ENCODE measurements at regions not wholly inside any gene's neighbourhood (a gene's known extent, or its start where the extent isn't known, plus 50 kb on each side); places are given as distances from the start of the nearest gene placed in this dataset.

DNA sequence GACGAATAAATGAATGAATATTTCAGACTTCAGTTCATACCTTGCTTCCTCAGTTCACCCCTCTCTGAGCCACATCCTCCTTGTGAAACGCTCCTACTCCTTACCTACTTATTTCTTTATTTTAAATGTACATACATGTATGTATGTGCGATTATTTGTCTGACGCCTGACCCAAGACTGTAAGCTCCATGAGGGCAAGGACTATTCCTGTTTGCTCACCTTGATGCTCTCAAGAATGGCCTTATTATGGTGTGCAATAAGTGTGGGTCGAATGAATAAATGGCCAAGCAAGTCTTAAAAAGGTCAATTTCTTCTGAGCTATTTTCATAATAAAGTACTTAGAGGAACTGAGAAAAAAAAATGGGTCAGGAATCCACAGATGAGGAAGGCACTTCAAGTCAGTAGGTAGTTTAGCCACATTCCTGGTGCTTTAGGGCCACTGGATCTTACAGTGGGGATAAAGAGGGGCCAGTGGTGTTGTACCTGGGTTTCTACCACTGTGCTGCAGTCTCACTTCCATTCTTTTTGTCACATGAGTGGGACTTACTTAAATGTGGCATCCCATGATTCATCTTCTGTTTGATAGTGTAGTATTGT lies 74.7 kb downstream of the SDC1 start:
- H3K4me1 ChIP-seq: no peaks in the 10 kb centered on the region
- H3K4me3 ChIP-seq: no peak overlapping the region
- H3K27me3 ChIP-seq: no peaks in the 10 kb centered on the region
- TF ChIP-seq POLR2A (IDR thresholded peaks at IDR 0.05; ENCODE audit: low read depth) (no peak), POLR2AphosphoS5 (IDR thresholded peaks at IDR 0.05) (no peak), EP300 (IDR thresholded peaks at IDR 0.05) (no peak)
- TF ChIP-seq, protein P1, sequence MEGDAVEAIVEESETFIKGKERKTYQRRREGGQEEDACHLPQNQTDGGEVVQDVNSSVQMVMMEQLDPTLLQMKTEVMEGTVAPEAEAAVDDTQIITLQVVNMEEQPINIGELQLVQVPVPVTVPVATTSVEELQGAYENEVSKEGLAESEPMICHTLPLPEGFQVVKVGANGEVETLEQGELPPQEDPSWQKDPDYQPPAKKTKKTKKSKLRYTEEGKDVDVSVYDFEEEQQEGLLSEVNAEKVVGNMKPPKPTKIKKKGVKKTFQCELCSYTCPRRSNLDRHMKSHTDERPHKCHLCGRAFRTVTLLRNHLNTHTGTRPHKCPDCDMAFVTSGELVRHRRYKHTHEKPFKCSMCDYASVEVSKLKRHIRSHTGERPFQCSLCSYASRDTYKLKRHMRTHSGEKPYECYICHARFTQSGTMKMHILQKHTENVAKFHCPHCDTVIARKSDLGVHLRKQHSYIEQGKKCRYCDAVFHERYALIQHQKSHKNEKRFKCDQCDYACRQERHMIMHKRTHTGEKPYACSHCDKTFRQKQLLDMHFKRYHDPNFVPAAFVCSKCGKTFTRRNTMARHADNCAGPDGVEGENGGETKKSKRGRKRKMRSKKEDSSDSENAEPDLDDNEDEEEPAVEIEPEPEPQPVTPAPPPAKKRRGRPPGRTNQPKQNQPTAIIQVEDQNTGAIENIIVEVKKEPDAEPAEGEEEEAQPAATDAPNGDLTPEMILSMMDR (IDR thresholded peaks at IDR 0.05): no peak
- intact Hi-C loops (cut with DNase I): no loop called here
- no peaks in the 10 kb centered on the region for H3K36me3 ChIP-seq
- WGBS: 80% methylated on average over 5 of the region's 5 CpGs
- H3K9me3 ChIP-seq: no peaks in the 10 kb centered on the region
- no peak for DNase-seq (ENCODE audit: extremely low spot score)
- H3K27ac ChIP-seq (replicated peaks in 1 of 4): no peak overlapping the region

DNA sequence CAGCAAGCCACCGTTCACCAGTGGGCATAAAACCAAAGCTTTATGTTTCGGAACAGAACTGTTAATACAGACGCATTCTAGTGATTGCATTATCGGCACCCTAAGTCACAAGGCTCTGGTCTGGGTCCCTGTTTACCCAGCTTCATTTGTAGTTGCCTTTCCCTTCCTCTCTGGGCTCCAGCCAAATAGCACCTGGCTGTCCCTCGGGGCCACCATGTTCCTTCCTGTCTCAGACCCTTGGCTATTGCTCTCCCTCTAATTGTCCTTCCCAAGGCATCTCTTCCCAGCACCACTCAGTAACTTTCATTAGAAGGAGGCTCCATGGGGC lies 75.3 kb downstream of the SDC1 start:
- Histone ChIP-seq H3K36me3 (no peaks in the 10 kb centered on the region), H3K27me3 (no peaks in the 10 kb centered on the region), H3K27ac (replicated peaks in 1 of 4) (no peak overlapping the region), H3K4me3 (no peak overlapping the region), H3K4me1 (no peaks in the 10 kb centered on the region), H3K9me3 (no peaks in the 10 kb centered on the region)
- no peak for TF ChIP-seq POLR2AphosphoS5 (IDR thresholded peaks at IDR 0.05)
- TF ChIP-seq EP300 (IDR thresholded peaks at IDR 0.05): no peak
- TF ChIP-seq POLR2A (IDR thresholded peaks at IDR 0.05; ENCODE audit: low read depth): no peak
- TF ChIP-seq, protein P1 (IDR thresholded peaks at IDR 0.05): no peak
- intact Hi-C loops (cut with DNase I): no loop called here
- no peak for DNase-seq (ENCODE audit: extremely low spot score)
- 87% methylated on average over 5 of the region's 5 CpGs for WGBS

DNA sequence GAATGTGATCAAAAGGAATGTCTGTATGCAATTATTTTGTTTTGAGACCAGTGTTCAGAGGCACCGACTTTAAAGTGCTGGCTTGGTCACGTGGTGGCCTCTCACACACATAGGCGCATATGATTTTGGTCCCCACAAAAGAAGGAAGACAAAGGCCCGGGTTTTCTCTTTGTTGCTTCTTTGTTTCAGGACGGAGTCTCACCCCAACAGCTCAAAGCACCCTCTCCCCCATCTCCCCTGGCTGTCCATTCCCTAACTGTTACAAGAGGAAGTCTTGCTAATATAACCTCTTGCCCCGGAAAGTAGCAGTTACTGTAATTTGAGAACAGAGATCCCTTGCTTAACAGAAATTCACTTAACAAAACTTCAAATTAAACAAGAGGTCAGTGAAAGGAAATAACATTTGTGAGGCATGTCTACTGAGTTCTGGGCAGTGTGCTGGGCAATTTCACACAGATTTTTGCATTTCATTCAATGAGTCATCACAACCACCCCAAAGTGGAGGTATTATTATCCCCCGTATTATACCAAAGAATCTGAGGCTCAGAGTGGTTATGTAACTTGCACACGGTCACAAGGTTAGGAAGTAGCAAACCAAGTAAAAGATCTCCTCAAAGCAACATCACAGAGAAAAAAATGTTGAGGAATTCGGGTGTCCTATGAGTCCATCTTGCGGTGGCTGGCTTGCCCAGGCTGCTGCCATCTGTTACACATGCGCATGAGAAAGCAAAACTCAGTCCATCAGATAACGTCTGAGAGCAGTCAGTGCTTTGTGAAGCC lies 75.8 kb downstream of the SDC1 start:
- no peaks in the 10 kb centered on the region for H3K4me1 ChIP-seq
- no peaks in the 10 kb centered on the region for H3K27me3 ChIP-seq
- no peak overlapping the region for H3K27ac ChIP-seq (replicated peaks in 1 of 4)
- no peaks in the 10 kb centered on the region for H3K9me3 ChIP-seq
- intact Hi-C loops (cut with DNase I): no loop called here
- no peak for TF ChIP-seq POLR2AphosphoS5 (IDR thresholded peaks at IDR 0.05)
- no peak for DNase-seq (ENCODE audit: extremely low spot score)
- no peak overlapping the region for H3K4me3 ChIP-seq
- 71% methylated on average over 12 of the region's 12 CpGs for WGBS
- H3K36me3 ChIP-seq: no peaks in the 10 kb centered on the region

DNA sequence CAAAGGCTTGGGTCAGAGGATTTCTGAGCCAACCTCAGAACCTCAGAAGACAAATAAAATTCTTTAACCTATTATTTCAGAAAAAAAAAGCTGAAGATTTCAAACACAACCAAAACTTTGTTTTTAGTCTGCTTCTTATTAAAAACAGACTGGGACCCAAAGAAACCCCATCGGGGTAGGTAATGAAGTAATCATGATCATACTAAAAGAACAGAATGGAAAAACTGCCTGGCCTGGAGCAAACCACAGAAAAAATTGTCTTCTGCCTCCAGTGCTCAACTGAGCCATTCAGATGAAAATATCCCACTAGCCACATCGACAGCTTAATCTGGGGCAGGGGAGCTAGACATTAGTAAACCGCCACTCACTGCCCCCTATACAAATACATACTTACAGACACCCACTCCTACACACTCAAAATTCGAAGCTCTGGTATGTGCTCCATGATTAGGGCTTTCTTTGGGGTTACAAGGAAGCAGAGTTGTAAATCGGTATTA lies 76.5 kb downstream of the SDC1 start:
- no peak overlapping the region for H3K27ac ChIP-seq (replicated peaks in 1 of 4)
- no peaks in the 10 kb centered on the region for H3K4me1 ChIP-seq
- no peak for DNase-seq (ENCODE audit: extremely low spot score)
- 83% methylated on average over 5 of the region's 5 CpGs for WGBS
- no peaks in the 10 kb centered on the region for H3K9me3 ChIP-seq
- H3K27me3 ChIP-seq: no peaks in the 10 kb centered on the region
- no peak overlapping the region for H3K4me3 ChIP-seq
- intact Hi-C loops (cut with DNase I): no loop called here
- no peaks in the 10 kb centered on the region for H3K36me3 ChIP-seq
- TF ChIP-seq POLR2A (IDR thresholded peaks at IDR 0.05; ENCODE audit: low read depth) (no peak), EP300 (IDR thresholded peaks at IDR 0.05) (no peak), POLR2AphosphoS5 (IDR thresholded peaks at IDR 0.05) (no peak)
- TF ChIP-seq, protein P1 (IDR thresholded peaks at IDR 0.05): no peak

DNA sequence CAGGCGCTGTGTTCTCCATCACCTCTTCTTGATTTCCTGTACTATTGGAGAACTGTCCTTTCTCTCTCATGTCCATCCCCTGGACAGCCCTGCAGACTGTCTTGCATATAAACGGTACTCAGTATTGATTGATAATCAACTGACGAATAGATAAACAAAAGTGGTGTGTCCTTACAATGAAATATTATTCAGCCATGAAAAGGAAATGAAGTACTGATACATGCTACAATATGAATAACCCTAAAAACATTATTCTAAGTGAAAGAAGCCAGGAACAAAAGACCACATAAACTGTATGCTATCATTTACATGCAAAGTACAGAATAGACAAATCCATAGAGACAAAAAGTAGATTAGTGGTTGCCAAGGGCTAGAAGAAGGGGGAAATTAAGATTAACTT lies 77.6 kb downstream of the SDC1 start:
- no peak overlapping the region for H3K4me3 ChIP-seq
- TF ChIP-seq EP300 (IDR thresholded peaks at IDR 0.05) (no peak), POLR2AphosphoS5 (IDR thresholded peaks at IDR 0.05) (no peak), POLR2A (IDR thresholded peaks at IDR 0.05; ENCODE audit: low read depth) (no peak)
- TF ChIP-seq, protein P1 (IDR thresholded peaks at IDR 0.05): no peak
- intact Hi-C loops (cut with DNase I): no loop called here
- H3K27ac ChIP-seq (replicated peaks in 1 of 4): no peak overlapping the region
- H3K36me3 ChIP-seq: no peaks in the 10 kb centered on the region
- H3K4me1 ChIP-seq: no peaks in the 10 kb centered on the region
- no peak for DNase-seq (ENCODE audit: extremely low spot score)
- no peaks in the 10 kb centered on the region for H3K27me3 ChIP-seq
- 93% methylated on average over 3 of the region's 3 CpGs for WGBS
- H3K9me3 ChIP-seq: no peaks in the 10 kb centered on the region

All from esophagus muscularis mucosa (tissue), 4 donors.